Activated CD4-positive, alpha-beta T cell treated with anti-CD3 and anti-CD28 coated beads for 48 hours (primary cell): ENCODE measurements at regions not wholly inside any gene's neighbourhood (a gene's known extent, or its start where the extent isn't known, plus 50 kb on each side); places are given as distances from the start of the nearest gene placed in this dataset.

Experiments used
- DNase-seq: peaks from one replicate; pipeline ENCODE4 v3.0.0-alpha.2; 2020

GRCh38 chr6:100130630-100131029 is 136.6 kb upstream of the MCHR2 start:
- no peak for DNase-seq

GRCh38 chr6:100126790-100127484 is 132.9 kb upstream of the MCHR2 start:
- no peak for DNase-seq

GRCh38 chr6:100121854-100122609 is 128.0 kb upstream of the MCHR2 start:
- DNase-seq = no peak

- DNase-seq = no peak
Observed at GRCh38 chr6:100119261-100119660, 125.2 kb upstream of the MCHR2 start.

GRCh38 chr6:100118301-100118700 is 124.3 kb upstream of the MCHR2 start:
- no peak for DNase-seq

GRCh38 chr6:100117680-100118079 is 123.7 kb upstream of the MCHR2 start:
- no peak for DNase-seq

- peak; percentile 23 for DNase-seq
Observed at GRCh38 chr6:100116411-100117194, 122.6 kb upstream of the MCHR2 start.

- no peak for DNase-seq
Observed at GRCh38 chr6:100115407-100116101, 121.5 kb upstream of the MCHR2 start.

GRCh38 chr6:100112855-100113508 is 119.0 kb upstream of the MCHR2 start:
- DNase-seq = no peak

GRCh38 chr6:100105919-100106529 is 112.0 kb upstream of the MCHR2 start:
- DNase-seq = no peak

- no peak for DNase-seq
Observed at GRCh38 chr6:100105138-100105537, 111.1 kb upstream of the MCHR2 start.

- no peak for DNase-seq
Observed at GRCh38 chr6:100103931-100104330, 109.9 kb upstream of the MCHR2 start.

GRCh38 chr6:100103194-100103593 is 109.2 kb upstream of the MCHR2 start:
- DNase-seq = no peak

GRCh38 chr6:100101644-100102043 is 107.6 kb upstream of the MCHR2 start:
- DNase-seq = no peak

- DNase-seq = no peak
Observed at GRCh38 chr6:100100776-100101175, 106.8 kb upstream of the MCHR2 start.

- DNase-seq = no peak
Observed at GRCh38 chr6:100099189-100100074, 105.4 kb upstream of the MCHR2 start.

- no peak for DNase-seq
Observed at GRCh38 chr6:100096936-100097335, 102.9 kb upstream of the MCHR2 start.

- DNase-seq = no peak
Observed at GRCh38 chr6:100096341-100096740, 102.3 kb upstream of the MCHR2 start.

- DNase-seq = no peak
Observed at GRCh38 chr6:100093405-100093804, 99.4 kb upstream of the MCHR2 start.

- DNase-seq = no peak
Observed at GRCh38 chr6:100088009-100088408, 94.0 kb upstream of the MCHR2 start.

- no peak for DNase-seq
Observed at GRCh38 chr6:100084991-100085364, 91.0 kb upstream of the MCHR2 start.
